ENCODE measurements at regions not wholly inside any gene's neighbourhood (a gene's known extent, or its start where the extent isn't known, plus 50 kb on each side); places are given as distances from the start of the nearest gene placed in this dataset.

- WGBS, 2 donors = 59 to 89% methylated on average over 1 of the region's 1 CpG
- TF ChIP-seq POLR2AphosphoS5 (IDR thresholded peaks at IDR 0.05) (no peak), EP300 (IDR thresholded peaks at IDR 0.05) (no peak), POLR2A (IDR thresholded peaks at IDR 0.05) (no peak), CTCF (IDR thresholded peaks at IDR 0.05) (no peak)
- no peak for ATAC-seq (ENCODE audit: low FRiP score in 2 of 2)
Measured at GRCh38 chrX:121236040-121236439, 188.6 kb downstream of the GLUD2 start.

GRCh38 chrX:121238093-121238492 lies 190.7 kb downstream of the GLUD2 start:
- ATAC-seq (ENCODE audit: low FRiP score in 2 of 2) = no peak
- WGBS, 2 donors = 83 to 100% methylated on average over 1 of the region's 1 CpG
- DNase-seq = no peak

More at GRCh38 chrX:121236040-121236439, 188.6 kb downstream of the GLUD2 start:
- Histone ChIP-seq H3K36me3 (no peaks in the 10 kb centered on the region), H3K27me3 (no peaks in the 10 kb centered on the region), H3K27ac (no peak overlapping the region), H3K4me3 (no peak overlapping the region), H3K9me3 (no peaks in the 10 kb centered on the region), H3K4me1 (no peaks in the 10 kb centered on the region)
- DNase-seq = no peak

GRCh38 chrX:121244511-121244910 lies 197.1 kb downstream of the GLUD2 start:
- Histone ChIP-seq H3K36me3 (no peaks in the 10 kb centered on the region), H3K27ac (no peak overlapping the region), H3K27me3 (no peaks in the 10 kb centered on the region), H3K4me3 (no peak overlapping the region), H3K4me1 (no peaks in the 10 kb centered on the region), H3K9me3 (no peaks in the 10 kb centered on the region)
- WGBS, 2 donors = 89 to 91% methylated on average over 1 of the region's 1 CpG
- DNase-seq (no peak), ATAC-seq (ENCODE audit: low FRiP score in 2 of 2) (no peak)
- TF ChIP-seq POLR2AphosphoS5 (IDR thresholded peaks at IDR 0.05) = no peak
- no peak for TF ChIP-seq POLR2A (IDR thresholded peaks at IDR 0.05)
- TF ChIP-seq CTCF (IDR thresholded peaks at IDR 0.05) = no peak

More at GRCh38 chrX:121238093-121238492, 190.7 kb downstream of the GLUD2 start:
- no peak overlapping the region for H3K27ac ChIP-seq
- no peaks in the 10 kb centered on the region for H3K9me3 ChIP-seq
- H3K36me3 ChIP-seq = no peaks in the 10 kb centered on the region
- H3K4me1 ChIP-seq = no peaks in the 10 kb centered on the region
- no peaks in the 10 kb centered on the region for H3K27me3 ChIP-seq
- TF ChIP-seq CTCF (IDR thresholded peaks at IDR 0.05) = no peak
- no peak for TF ChIP-seq POLR2A (IDR thresholded peaks at IDR 0.05)
- TF ChIP-seq EP300 (IDR thresholded peaks at IDR 0.05) = no peak
- TF ChIP-seq POLR2AphosphoS5 (IDR thresholded peaks at IDR 0.05) = no peak
- H3K4me3 ChIP-seq = no peak overlapping the region

GRCh38 chrX:121245763-121246162 lies 198.4 kb downstream of the GLUD2 start:
- H3K27me3 ChIP-seq = no peaks in the 10 kb centered on the region
- TF ChIP-seq EP300 (IDR thresholded peaks at IDR 0.05) = no peak
- no peak for TF ChIP-seq CTCF (IDR thresholded peaks at IDR 0.05)
- no peak for TF ChIP-seq POLR2A (IDR thresholded peaks at IDR 0.05)
- no peak for TF ChIP-seq POLR2AphosphoS5 (IDR thresholded peaks at IDR 0.05)
- no peak for ATAC-seq (ENCODE audit: low FRiP score in 2 of 2)
- H3K27ac ChIP-seq = no peak overlapping the region
- DNase-seq = no peak
- no peaks in the 10 kb centered on the region for H3K36me3 ChIP-seq
- H3K4me1 ChIP-seq = no peaks in the 10 kb centered on the region
- H3K9me3 ChIP-seq = no peaks in the 10 kb centered on the region
- no peak overlapping the region for H3K4me3 ChIP-seq

- Histone ChIP-seq H3K4me3 (no peak overlapping the region), H3K27me3 (no peaks in the 10 kb centered on the region), H3K9me3 (no peaks in the 10 kb centered on the region), H3K4me1 (no peaks in the 10 kb centered on the region), H3K36me3 (no peaks in the 10 kb centered on the region), H3K27ac (no peak overlapping the region)
- TF ChIP-seq POLR2A (IDR thresholded peaks at IDR 0.05) = no peak
- TF ChIP-seq EP300 (IDR thresholded peaks at IDR 0.05) = no peak
- TF ChIP-seq CTCF (IDR thresholded peaks at IDR 0.05) = no peak
- TF ChIP-seq POLR2AphosphoS5 (IDR thresholded peaks at IDR 0.05) = no peak
- DNase-seq (no peak), ATAC-seq (ENCODE audit: low FRiP score in 2 of 2) (no peak)
- 46 to 64% methylated on average over 4 of the region's 4 CpGs for WGBS, 2 donors
Measured at GRCh38 chrX:121254336-121254735, 206.9 kb downstream of the GLUD2 start.
